Vagina (tissue), 2 donors: ENCODE measurements at regions not wholly inside any gene's neighbourhood (a gene's known extent, or its start where the extent isn't known, plus 50 kb on each side); places are given as distances from the start of the nearest gene placed in this dataset.
A peak's percentile ranks its signal among the peaks of the same experiment; 100 is the strongest.

Source experiments
- DNase-seq, 2 donors: peaks; one replicate each; pipeline ENCODE4 v3.0.0-alpha.2; 2017; ENCODE audit errors: extremely low spot score in 2 of 2
- H3K27ac ChIP-seq: fragments of 200-600 bp; sonication (generic); one replicate; pipeline ENCODE4 v1.5.1; 2019
- H3K27me3 ChIP-seq: fragments of 200-600 bp; sonication (generic); one replicate; pipeline ENCODE4 v1.5.1; 2019
- H3K36me3 ChIP-seq, 2 donors: fragments of 200-600 bp; sonication (generic); one replicate each; pipeline ENCODE4 v1.5.1; 2017 to 2019
- H3K4me1 ChIP-seq: fragments of 200-600 bp; sonication (generic); one replicate; pipeline ENCODE4 v1.5.1; 2019
- H3K4me3 ChIP-seq, 2 donors: fragments of 200-600 bp; sonication (generic); 1 replicate in 1 of 2; 2 replicates in 1 of 2; pipeline ENCODE4 v1.5.1; 2016 to 2019
- H3K9me3 ChIP-seq: fragments of 200-600 bp; sonication (generic); one replicate; pipeline ENCODE4 v1.5.1; 2019
- CTCF ChIP-seq, 3 experiments: fragments of 450-650 bp in 2 of 3; fragments of 200-600 bp in 1 of 3; sonication (generic) in 1 of 3; IDR thresholded peaks; one replicate each; pipeline ENCODE4 v1.5.1; 2017 to 2019; ENCODE audit warnings: antibody characterized with exemption in 3 of 3, mild to moderate bottlenecking in 2 of 3, moderate library complexity in 2 of 3
- POLR2A ChIP-seq, 2 donors: fragments of 450-650 bp; IDR thresholded peaks; one replicate each; pipeline ENCODE4 v1.6.1; 2017; ENCODE audit warnings: antibody characterized with exemption in 2 of 2, mild to moderate bottlenecking in 2 of 2, moderate library complexity in 2 of 2
- POLR2AphosphoS5 ChIP-seq, 2 donors: sonication (generic); formaldehyde crosslinking; IDR thresholded peaks; one replicate each; pipeline ENCODE4 v1.9.0; 2017; ENCODE audit warnings: antibody characterized with exemption in 2 of 2, mild to moderate bottlenecking in 2 of 2, low read depth in 1 of 2; ENCODE audit not compliant: insufficient read depth in 1 of 2
- intact Hi-C: fragments of 100-400 bp; cut with DNase I; formaldehyde crosslinking; loops from one replicate; pipeline ENCODE4 v1.15.1; 2023

GRCh38 chr18:22691946-22692710 lies 241.0 kb upstream of the RBBP8 start:
- Histone ChIP-seq H3K9me3 (no peaks in the 10 kb centered on the region), H3K27ac (peak overlapping the region; percentile 50)
- DNase-seq: no peak

GRCh38 chr18:22694954-22695353 lies 238.2 kb upstream of the RBBP8 start:
- no peak overlapping the region for H3K4me3 ChIP-seq
- H3K9me3 ChIP-seq: no peaks in the 10 kb centered on the region
- DNase-seq: peak in 1 of 2 donors; percentile 93
- H3K27ac ChIP-seq: peak overlapping the region; percentile 26
- H3K4me1 ChIP-seq: peaks cover 10% of the 10 kb centered on the region
- TF ChIP-seq POLR2AphosphoS5 (IDR thresholded peaks at IDR 0.05; ENCODE audit: insufficient read depth in 1 of 2, low read depth in 1 of 2) (peak in 1 of 2 donors; percentile 72), POLR2A (IDR thresholded peaks at IDR 0.05) (no peak)
- no peaks in the 10 kb centered on the region for H3K27me3 ChIP-seq
- H3K36me3 ChIP-seq: no peaks in the 10 kb centered on the region
- intact Hi-C loops: no loop called here

More at GRCh38 chr18:22691946-22692710, 241.0 kb upstream of the RBBP8 start:
- TF ChIP-seq CTCF (IDR thresholded peaks at IDR 0.05) (no peak), POLR2A (IDR thresholded peaks at IDR 0.05) (no peak), POLR2AphosphoS5 (IDR thresholded peaks at IDR 0.05; ENCODE audit: insufficient read depth in 1 of 2, low read depth in 1 of 2) (no peak)
- Histone ChIP-seq H3K27me3 (no peaks in the 10 kb centered on the region), H3K4me1 (peaks cover 10% of the 10 kb centered on the region), H3K36me3 (no peaks in the 10 kb centered on the region), H3K4me3 (no peak overlapping the region)
- intact Hi-C loops: no loop called here

- DNase-seq: no peak
- H3K27ac ChIP-seq: no peak overlapping the region
Measured at GRCh38 chr18:22695674-22696073, 237.5 kb upstream of the RBBP8 start.

GRCh38 chr18:22697561-22697960 lies 235.6 kb upstream of the RBBP8 start:
- Histone ChIP-seq H3K9me3 (no peaks in the 10 kb centered on the region), H3K36me3 (no peaks in the 10 kb centered on the region), H3K27me3 (no peaks in the 10 kb centered on the region), H3K4me3 (no peak overlapping the region), H3K27ac (no peak overlapping the region), H3K4me1 (peaks cover 10% of the 10 kb centered on the region)
- intact Hi-C loops: no loop called here
- DNase-seq: no peak
- TF ChIP-seq POLR2AphosphoS5 (IDR thresholded peaks at IDR 0.05; ENCODE audit: insufficient read depth in 1 of 2, low read depth in 1 of 2) (no peak), CTCF (IDR thresholded peaks at IDR 0.05) (no peak), POLR2A (IDR thresholded peaks at IDR 0.05) (no peak)

More at GRCh38 chr18:22695674-22696073, 237.5 kb upstream of the RBBP8 start:
- H3K36me3 ChIP-seq: no peaks in the 10 kb centered on the region
- no peak for TF ChIP-seq POLR2AphosphoS5 (IDR thresholded peaks at IDR 0.05; ENCODE audit: insufficient read depth in 1 of 2, low read depth in 1 of 2)
- TF ChIP-seq POLR2A (IDR thresholded peaks at IDR 0.05): no peak
- TF ChIP-seq CTCF (IDR thresholded peaks at IDR 0.05): no peak
- no peak overlapping the region for H3K4me3 ChIP-seq
- H3K9me3 ChIP-seq: no peaks in the 10 kb centered on the region
- no peaks in the 10 kb centered on the region for H3K27me3 ChIP-seq
- peaks cover 10% of the 10 kb centered on the region for H3K4me1 ChIP-seq
- intact Hi-C loops: no loop called here

- no peak for DNase-seq
- Histone ChIP-seq H3K27ac (no peak overlapping the region), H3K27me3 (no peaks in the 10 kb centered on the region), H3K9me3 (no peaks in the 10 kb centered on the region), H3K4me3 (no peak overlapping the region), H3K4me1 (peaks cover 10% of the 10 kb centered on the region), H3K36me3 (no peaks in the 10 kb centered on the region)
- intact Hi-C loops: no loop called here
- TF ChIP-seq POLR2A (IDR thresholded peaks at IDR 0.05) (no peak), POLR2AphosphoS5 (IDR thresholded peaks at IDR 0.05; ENCODE audit: insufficient read depth in 1 of 2, low read depth in 1 of 2) (no peak), CTCF (IDR thresholded peaks at IDR 0.05) (no peak)
Measured at GRCh38 chr18:22698711-22699110, 234.4 kb upstream of the RBBP8 start.
